OCI-LY7 (cell line): ENCODE measurements at regions not wholly inside any gene's neighbourhood (a gene's known extent, or its start where the extent isn't known, plus 50 kb on each side); places are given as distances from the start of the nearest gene placed in this dataset.

Experiments
- EZH2phosphoT487 ChIP-seq: fragments of 200-600 bp; sonication (generic); IDR thresholded peaks from 2 replicates; pipeline ENCODE4 v1.6.1; 2018; ENCODE audit warnings: low read depth, borderline replicate concordance, mild to moderate bottlenecking, mixed run types, antibody characterized with exemption, low read length, moderate library complexity, mixed read lengths
- TF ChIP-seq, protein P1 (sequence below): fragments of 200-600 bp; sonication (generic); conservative IDR thresholded peaks from 2 replicates; pipeline ENCODE4 v1.5.1; 2014; ENCODE audit warnings: mild to moderate bottlenecking, antibody characterized with exemption, low read length, moderate library complexity, mixed read lengths

DNA sequence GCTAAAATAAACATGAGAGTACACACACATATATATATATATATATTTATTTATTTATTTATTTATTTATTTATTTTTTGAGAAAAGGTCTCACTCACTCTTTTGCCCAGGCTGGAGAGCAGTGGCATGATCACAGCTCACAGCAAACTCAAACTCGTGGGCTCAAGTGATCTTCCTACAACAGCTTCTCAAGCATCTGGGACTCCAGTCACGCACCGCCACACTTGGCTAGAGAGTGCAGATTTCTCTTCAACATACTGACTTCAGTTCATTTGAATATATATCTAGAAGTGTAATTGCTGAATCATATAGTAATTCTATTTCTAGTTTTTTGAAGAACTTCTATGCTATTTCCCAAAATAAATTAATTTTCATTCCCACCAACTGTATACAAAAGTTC lies 1711.8 kb downstream of the SLITRK5 start:
- TF ChIP-seq, protein P1, sequence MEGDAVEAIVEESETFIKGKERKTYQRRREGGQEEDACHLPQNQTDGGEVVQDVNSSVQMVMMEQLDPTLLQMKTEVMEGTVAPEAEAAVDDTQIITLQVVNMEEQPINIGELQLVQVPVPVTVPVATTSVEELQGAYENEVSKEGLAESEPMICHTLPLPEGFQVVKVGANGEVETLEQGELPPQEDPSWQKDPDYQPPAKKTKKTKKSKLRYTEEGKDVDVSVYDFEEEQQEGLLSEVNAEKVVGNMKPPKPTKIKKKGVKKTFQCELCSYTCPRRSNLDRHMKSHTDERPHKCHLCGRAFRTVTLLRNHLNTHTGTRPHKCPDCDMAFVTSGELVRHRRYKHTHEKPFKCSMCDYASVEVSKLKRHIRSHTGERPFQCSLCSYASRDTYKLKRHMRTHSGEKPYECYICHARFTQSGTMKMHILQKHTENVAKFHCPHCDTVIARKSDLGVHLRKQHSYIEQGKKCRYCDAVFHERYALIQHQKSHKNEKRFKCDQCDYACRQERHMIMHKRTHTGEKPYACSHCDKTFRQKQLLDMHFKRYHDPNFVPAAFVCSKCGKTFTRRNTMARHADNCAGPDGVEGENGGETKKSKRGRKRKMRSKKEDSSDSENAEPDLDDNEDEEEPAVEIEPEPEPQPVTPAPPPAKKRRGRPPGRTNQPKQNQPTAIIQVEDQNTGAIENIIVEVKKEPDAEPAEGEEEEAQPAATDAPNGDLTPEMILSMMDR: no peak
- TF ChIP-seq EZH2phosphoT487: no peak
